CD14-positive monocyte (primary cell): ENCODE measurements at regions not wholly inside any gene's neighbourhood (a gene's known extent, or its start where the extent isn't known, plus 50 kb on each side); places are given as distances from the start of the nearest gene placed in this dataset.

Experiments used
- DNase-seq, 3 donors: peaks; one replicate each; pipeline ENCODE4 v3.0.0-alpha.2; 2011 to 2022
- H2AFZ ChIP-seq: 2 replicates; pipeline ENCODE4 v1.6.0; 2012; ENCODE audit warnings: mild to moderate bottlenecking, low read depth, low read length, inconsistent platforms; ENCODE audit not compliant: insufficient read depth, poor library complexity, severe bottlenecking
- H3K27ac ChIP-seq, 2 donors: 1 replicate in 1 of 2; 2 replicates in 1 of 2; pipeline ENCODE4 v1.5.1; 2012 to 2013; ENCODE audit warnings: low read length in 2 of 2, control low read depth in 1 of 2, inconsistent platforms in 1 of 2, low read depth in 1 of 2, mild to moderate bottlenecking in 1 of 2
- H3K27me3 ChIP-seq, 2 donors: one replicate each; pipeline versions ENCODE4 v1.6.0 to v1.6.1; 2011 to 2013; ENCODE audit warnings: low read length in 2 of 2; ENCODE audit not compliant: control insufficient read depth in 2 of 2, insufficient read depth in 2 of 2
- H3K36me3 ChIP-seq, 2 donors: replicated peaks in 1 of 2; 1 replicate in 1 of 2; 2 replicates in 1 of 2; pipeline versions ENCODE4 v1.5.1 to v1.6.1; 2012 to 2013; ENCODE audit warnings: low read length in 2 of 2, control low read depth in 1 of 2, inconsistent platforms in 1 of 2, mild to moderate bottlenecking in 1 of 2; ENCODE audit not compliant: insufficient read depth in 2 of 2, control insufficient read depth in 1 of 2
- H3K4me1 ChIP-seq, 2 donors: 1 replicate in 1 of 2; 2 replicates in 1 of 2; pipeline versions ENCODE4 v1.5.1 to v1.6.1; 2012 to 2013; ENCODE audit warnings: low read length in 2 of 2, control low read depth in 1 of 2, inconsistent platforms in 1 of 2, mild to moderate bottlenecking in 1 of 2, moderate library complexity in 1 of 2; ENCODE audit not compliant: insufficient read depth in 2 of 2, control insufficient read depth in 1 of 2
- H3K4me2 ChIP-seq: replicated peaks from 2 replicates; pipeline ENCODE3; 2012; ENCODE audit warnings: low read length, moderate library complexity, mild to moderate bottlenecking; ENCODE audit not compliant: poor library complexity, severe bottlenecking; ENCODE audit errors: extremely low read depth
- H3K4me3 ChIP-seq, 3 experiments: fragments of 200-600 bp in 1 of 3; sonication (generic) in 1 of 3; replicated peaks in 1 of 3; 1 replicate in 2 of 3; 2 replicates in 1 of 3; pipeline ENCODE4 v1.5.1; 2011 to 2013; ENCODE audit warnings: low read length in 3 of 3, mild to moderate bottlenecking in 3 of 3, control low read depth in 2 of 3, low read depth in 2 of 3, inconsistent platforms in 1 of 3, moderate library complexity in 1 of 3
- H3K79me2 ChIP-seq: 2 replicates; pipeline ENCODE4 v1.6.0; 2012; ENCODE audit warnings: mild to moderate bottlenecking, control low read depth, inconsistent platforms, low read length, moderate library complexity; ENCODE audit not compliant: insufficient read depth
- H3K9ac ChIP-seq: 2 replicates; pipeline ENCODE4 v1.6.0; 2017; ENCODE audit warnings: low read length, mild to moderate bottlenecking; ENCODE audit not compliant: insufficient read depth, poor library complexity, severe bottlenecking
- H3K9me3 ChIP-seq, 2 donors: replicated peaks in 1 of 2; 1 replicate in 1 of 2; 2 replicates in 1 of 2; pipeline versions ENCODE4 v1.5.1 to v1.6.1; 2012 to 2013; ENCODE audit warnings: low read length in 2 of 2, control low read depth in 1 of 2; ENCODE audit not compliant: control insufficient read depth in 1 of 2, insufficient read depth in 1 of 2
- H4K20me1 ChIP-seq: 2 replicates; pipeline ENCODE4 v1.6.0; 2012; ENCODE audit warnings: mild to moderate bottlenecking, low read length, control low read depth, moderate library complexity; ENCODE audit not compliant: insufficient read depth
- H3K27ac Mint-ChIP-seq, 7 donors: one replicate each; pipeline ENCODE4 v1.8.0; 2020; ENCODE audit warnings: mild to moderate bottlenecking in 7 of 7, mixed read lengths in 7 of 7, moderate library complexity in 6 of 7, inconsistent platforms in 2 of 7
- H3K27me3 Mint-ChIP-seq, 3 donors: one replicate each; pipeline ENCODE4 v1.8.0; 2021 to 2022; ENCODE audit warnings: low read depth in 3 of 3, mild to moderate bottlenecking in 3 of 3, mixed read lengths in 3 of 3, moderate library complexity in 3 of 3, inconsistent platforms in 1 of 3
- H3K36me3 Mint-ChIP-seq, 2 donors: one replicate each; pipeline ENCODE4 v1.8.0; 2020; ENCODE audit warnings: mixed read lengths in 2 of 2, inconsistent platforms in 1 of 2, mild to moderate bottlenecking in 1 of 2
- H3K4me1 Mint-ChIP-seq: one replicate; pipeline ENCODE4 v1.8.0; 2020; ENCODE audit warnings: mild to moderate bottlenecking, mixed read lengths
- H3K4me3 Mint-ChIP-seq, 2 donors: one replicate each; pipeline ENCODE4 v1.8.0; 2020; ENCODE audit warnings: mild to moderate bottlenecking in 2 of 2, mixed read lengths in 2 of 2, moderate library complexity in 1 of 2
- H3K9me3 Mint-ChIP-seq, 7 donors: one replicate each; pipeline ENCODE4 v1.8.0; 2020 to 2022; ENCODE audit warnings: mixed read lengths in 7 of 7, mild to moderate bottlenecking in 6 of 7, moderate library complexity in 6 of 7, inconsistent platforms in 2 of 7
- WGBS: methylation state at CpG from one replicate; pipeline ENCODE4 v1.1.5; 2013; ENCODE audit warnings: missing lambda C conversion rate; ENCODE audit not compliant: insufficient coverage; 5-methylcytosine and 5-hydroxymethylcytosine counted together
- intact Hi-C, 2 donors: fragments of 100-400 bp; cut with micrococcal nuclease; formaldehyde crosslinking; loops; one replicate each; pipeline versions ENCODE4 v1.15.0 to v1.15.1; 2023
- TF ChIP-seq, protein P1 (sequence below): fragments of 200-600 bp; IDR thresholded peaks from one replicate; pipeline ENCODE4 v1.8.0; 2022; ENCODE audit warnings: antibody characterized with exemption, mild to moderate bottlenecking

- WGBS, result 60% methylated on average over 3 of the region's 4 CpGs
- H3K79me2 ChIP-seq, result no peaks in the 10 kb centered on the region
These were observed 85.5 kb upstream of the MRPS22 start for GRCh38 chr3:139258276-139258675.

GRCh38 chr3:139259398-139259797 is 84.4 kb upstream of the MRPS22 start:
- no peak overlapping the region for H3K4me2 ChIP-seq
- TF ChIP-seq, protein P1, sequence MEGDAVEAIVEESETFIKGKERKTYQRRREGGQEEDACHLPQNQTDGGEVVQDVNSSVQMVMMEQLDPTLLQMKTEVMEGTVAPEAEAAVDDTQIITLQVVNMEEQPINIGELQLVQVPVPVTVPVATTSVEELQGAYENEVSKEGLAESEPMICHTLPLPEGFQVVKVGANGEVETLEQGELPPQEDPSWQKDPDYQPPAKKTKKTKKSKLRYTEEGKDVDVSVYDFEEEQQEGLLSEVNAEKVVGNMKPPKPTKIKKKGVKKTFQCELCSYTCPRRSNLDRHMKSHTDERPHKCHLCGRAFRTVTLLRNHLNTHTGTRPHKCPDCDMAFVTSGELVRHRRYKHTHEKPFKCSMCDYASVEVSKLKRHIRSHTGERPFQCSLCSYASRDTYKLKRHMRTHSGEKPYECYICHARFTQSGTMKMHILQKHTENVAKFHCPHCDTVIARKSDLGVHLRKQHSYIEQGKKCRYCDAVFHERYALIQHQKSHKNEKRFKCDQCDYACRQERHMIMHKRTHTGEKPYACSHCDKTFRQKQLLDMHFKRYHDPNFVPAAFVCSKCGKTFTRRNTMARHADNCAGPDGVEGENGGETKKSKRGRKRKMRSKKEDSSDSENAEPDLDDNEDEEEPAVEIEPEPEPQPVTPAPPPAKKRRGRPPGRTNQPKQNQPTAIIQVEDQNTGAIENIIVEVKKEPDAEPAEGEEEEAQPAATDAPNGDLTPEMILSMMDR, result no peak
- Mint-ChIP-seq H3K27ac (no peak overlapping the region), H3K36me3 (no peaks in the 10 kb centered on the region), H3K27me3 (peaks cover 3 to 14% (median 8%) of the 10 kb centered on the region in 3 donors), H3K4me3 (no peak overlapping the region), H3K4me1 (no peaks in the 10 kb centered on the region), H3K9me3 (no peaks in the 10 kb centered on the region)
- no peak overlapping the region for H3K4me3 ChIP-seq
- H2AFZ ChIP-seq, result no peak overlapping the region
- H3K4me1 ChIP-seq, result no peaks in the 10 kb centered on the region
- H3K79me2 ChIP-seq, result no peaks in the 10 kb centered on the region
- H3K9me3 ChIP-seq, result no peaks in the 10 kb centered on the region
- no peaks in the 10 kb centered on the region for H3K27me3 ChIP-seq
- H3K9ac ChIP-seq, result no peak overlapping the region
- no peak for DNase-seq
- H4K20me1 ChIP-seq, result no peaks in the 10 kb centered on the region
- no peaks in the 10 kb centered on the region for H3K36me3 ChIP-seq
- intact Hi-C loops, result no loop called here
- no peak overlapping the region for H3K27ac ChIP-seq
- WGBS, result no CpG with 5 or more reads among the region's 2 CpGs

More at GRCh38 chr3:139258276-139258675, 85.5 kb upstream of the MRPS22 start:
- Mint-ChIP-seq H3K27ac (no peak overlapping the region), H3K4me1 (no peaks in the 10 kb centered on the region), H3K27me3 (peaks cover 3 to 14% (median 6%) of the 10 kb centered on the region in 3 donors), H3K4me3 (no peak overlapping the region), H3K9me3 (no peaks in the 10 kb centered on the region), H3K36me3 (no peaks in the 10 kb centered on the region)
- Histone ChIP-seq H3K4me1 (no peaks in the 10 kb centered on the region), H3K27ac (no peak overlapping the region), H4K20me1 (no peaks in the 10 kb centered on the region), H3K9ac (no peak overlapping the region), H3K27me3 (no peaks in the 10 kb centered on the region), H3K4me2 (no peak overlapping the region), H3K36me3 (no peaks in the 10 kb centered on the region), H3K4me3 (no peak overlapping the region), H2AFZ (no peak overlapping the region), H3K9me3 (no peaks in the 10 kb centered on the region)
- TF ChIP-seq, protein P1, result no peak
- no peak for DNase-seq
- intact Hi-C loops, result no loop called here
